Breast epithelium (tissue), 4 donors: ENCODE measurements at regions not wholly inside any gene's neighbourhood (a gene's known extent, or its start where the extent isn't known, plus 50 kb on each side); places are given as distances from the start of the nearest gene placed in this dataset.

ENCODE experiments used
- DNase-seq, 2 donors: peaks; one replicate each; pipeline ENCODE4 v3.0.0-alpha.2; 2019; ENCODE audit warnings: low spot score in 2 of 2
- H3K27ac ChIP-seq, 2 donors: fragments of 200-600 bp; sonication (generic) in 1 of 2; one replicate each; pipeline ENCODE4 v1.5.1; 2016 to 2019; ENCODE audit warnings: mild to moderate bottlenecking in 1 of 2
- H3K27me3 ChIP-seq, 2 donors: fragments of 200-600 bp; sonication (generic) in 1 of 2; one replicate each; pipeline versions ENCODE4 v1.5.1 to v1.6.0; 2017 to 2019; ENCODE audit warnings: control low read depth in 1 of 2, mild to moderate bottlenecking in 1 of 2
- H3K36me3 ChIP-seq: fragments of 200-600 bp; one replicate; pipeline ENCODE4 v1.5.1; 2019
- H3K4me1 ChIP-seq, 2 donors: fragments of 200-600 bp; sonication (generic); one replicate each; pipeline ENCODE4 v1.5.1; 2016 to 2019; ENCODE audit warnings: control low read depth in 1 of 2
- H3K4me3 ChIP-seq, 3 donors: fragments of 200-600 bp; sonication (generic); 1 replicate in 2 of 3; 2 replicates in 1 of 3; pipeline ENCODE4 v1.5.1; 2016 to 2019; ENCODE audit warnings: mild to moderate bottlenecking in 3 of 3, moderate library complexity in 2 of 3
- H3K9me3 ChIP-seq, 2 donors: fragments of 200-600 bp; sonication (generic) in 1 of 2; one replicate each; pipeline ENCODE4 v1.5.1; 2016 to 2019; ENCODE audit warnings: control low read depth in 1 of 2
- POLR2A ChIP-seq: fragments of 450-650 bp; IDR thresholded peaks from one replicate; pipeline ENCODE4 v1.6.1; 2016; ENCODE audit warnings: antibody characterized with exemption, mild to moderate bottlenecking, moderate library complexity
- POLR2AphosphoS5 ChIP-seq, 3 donors: sonication (generic); formaldehyde crosslinking; IDR thresholded peaks; one replicate each; pipeline ENCODE4 v1.6.1; 2017; ENCODE audit warnings: antibody characterized with exemption in 3 of 3
- intact Hi-C: fragments of 100-400 bp; cut with DNase I; formaldehyde crosslinking; loops from one replicate; pipeline ENCODE4 v1.15.1; 2023; ENCODE audit warnings: low total_unique reads
- TF ChIP-seq, protein P1 (sequence below), 3 donors: fragments of 450-650 bp; IDR thresholded peaks; one replicate each; pipeline ENCODE4 v1.5.1; 2016 to 2017; ENCODE audit warnings: antibody characterized with exemption in 3 of 3, mild to moderate bottlenecking in 3 of 3, moderate library complexity in 3 of 3

DNA sequence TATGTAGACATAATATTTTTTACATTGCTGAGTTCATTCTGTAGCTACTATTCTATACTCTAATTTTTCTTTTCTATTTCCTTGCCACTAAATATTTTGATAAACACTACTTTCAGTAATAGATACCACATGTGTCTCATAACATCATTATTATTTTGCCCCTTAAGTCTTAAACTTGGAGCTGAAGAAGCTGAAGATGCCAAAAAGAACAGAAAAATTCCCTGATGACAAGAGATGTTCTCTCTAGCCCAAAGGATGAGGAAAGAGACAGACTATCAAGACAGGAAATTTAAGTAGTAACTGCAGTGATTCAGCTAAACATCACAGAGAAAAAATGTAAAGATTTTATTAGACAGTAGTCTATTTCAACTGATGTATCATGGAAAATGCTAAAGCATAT is 322.0 kb upstream of the KLHL1 start:
- no peak overlapping the region for H3K4me3 ChIP-seq
- no peaks in the 10 kb centered on the region for H3K4me1 ChIP-seq
- no peak overlapping the region for H3K27ac ChIP-seq
- TF ChIP-seq POLR2A = no peak
- TF ChIP-seq, protein P1, sequence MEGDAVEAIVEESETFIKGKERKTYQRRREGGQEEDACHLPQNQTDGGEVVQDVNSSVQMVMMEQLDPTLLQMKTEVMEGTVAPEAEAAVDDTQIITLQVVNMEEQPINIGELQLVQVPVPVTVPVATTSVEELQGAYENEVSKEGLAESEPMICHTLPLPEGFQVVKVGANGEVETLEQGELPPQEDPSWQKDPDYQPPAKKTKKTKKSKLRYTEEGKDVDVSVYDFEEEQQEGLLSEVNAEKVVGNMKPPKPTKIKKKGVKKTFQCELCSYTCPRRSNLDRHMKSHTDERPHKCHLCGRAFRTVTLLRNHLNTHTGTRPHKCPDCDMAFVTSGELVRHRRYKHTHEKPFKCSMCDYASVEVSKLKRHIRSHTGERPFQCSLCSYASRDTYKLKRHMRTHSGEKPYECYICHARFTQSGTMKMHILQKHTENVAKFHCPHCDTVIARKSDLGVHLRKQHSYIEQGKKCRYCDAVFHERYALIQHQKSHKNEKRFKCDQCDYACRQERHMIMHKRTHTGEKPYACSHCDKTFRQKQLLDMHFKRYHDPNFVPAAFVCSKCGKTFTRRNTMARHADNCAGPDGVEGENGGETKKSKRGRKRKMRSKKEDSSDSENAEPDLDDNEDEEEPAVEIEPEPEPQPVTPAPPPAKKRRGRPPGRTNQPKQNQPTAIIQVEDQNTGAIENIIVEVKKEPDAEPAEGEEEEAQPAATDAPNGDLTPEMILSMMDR (IDR thresholded peaks at IDR 0.05) = no peak
- no peak for TF ChIP-seq POLR2AphosphoS5 (IDR thresholded peaks at IDR 0.05)
- intact Hi-C loops = no loop called here
- no peak for DNase-seq
- no peaks in the 10 kb centered on the region for H3K9me3 ChIP-seq
- no peaks in the 10 kb centered on the region for H3K27me3 ChIP-seq
- H3K36me3 ChIP-seq = no peaks in the 10 kb centered on the region

DNA sequence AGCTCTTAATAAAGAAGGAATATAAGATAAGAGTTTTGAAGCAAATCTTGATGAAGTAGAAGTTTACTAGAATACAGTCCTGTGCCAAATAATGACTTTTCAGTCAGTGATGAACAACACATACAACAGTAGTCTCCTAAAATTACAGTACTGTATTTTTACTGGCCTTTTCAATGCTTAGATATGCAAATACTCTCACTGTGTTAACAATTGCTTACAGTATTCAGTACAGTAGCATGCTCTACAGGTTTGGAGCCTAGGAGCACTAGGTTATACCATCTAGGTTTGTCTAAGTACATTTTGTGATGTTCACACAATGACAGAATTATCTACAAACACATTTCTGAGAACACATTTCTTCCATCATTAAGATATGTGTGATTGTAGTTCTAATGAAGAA is 316.7 kb upstream of the KLHL1 start:
- DNase-seq = no peak
- Histone ChIP-seq H3K27me3 (no peaks in the 10 kb centered on the region), H3K36me3 (no peaks in the 10 kb centered on the region), H3K9me3 (no peaks in the 10 kb centered on the region), H3K4me3 (no peak overlapping the region), H3K27ac (no peak overlapping the region), H3K4me1 (no peaks in the 10 kb centered on the region)
- intact Hi-C loops = no loop called here
- TF ChIP-seq POLR2A (no peak), POLR2AphosphoS5 (IDR thresholded peaks at IDR 0.05) (no peak)
- TF ChIP-seq, protein P1 (IDR thresholded peaks at IDR 0.05) = no peak

DNA sequence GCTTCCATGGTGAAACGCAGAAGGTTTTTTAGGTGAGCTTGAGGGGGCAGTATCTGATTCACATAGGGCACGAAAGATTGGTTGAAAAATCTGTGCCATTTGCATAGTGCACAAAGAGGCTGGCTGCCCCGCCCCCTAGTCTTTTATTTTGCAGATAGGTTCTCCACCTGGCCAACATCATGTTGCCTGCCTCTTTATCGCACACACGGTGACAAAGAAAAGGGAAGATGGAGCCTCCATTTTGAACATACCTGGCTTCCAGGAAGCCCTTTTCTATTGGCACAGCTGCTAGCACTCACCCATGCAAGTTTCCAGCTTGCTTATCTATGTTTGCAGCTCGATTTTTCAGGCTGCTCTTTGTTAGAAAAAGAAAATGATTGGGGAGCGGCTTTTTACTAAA is 316.2 kb upstream of the KLHL1 start:
- intact Hi-C loops = no loop called here
- Histone ChIP-seq H3K27ac (no peak overlapping the region), H3K36me3 (no peaks in the 10 kb centered on the region), H3K27me3 (no peaks in the 10 kb centered on the region), H3K4me3 (no peak overlapping the region), H3K9me3 (no peaks in the 10 kb centered on the region), H3K4me1 (no peaks in the 10 kb centered on the region)
- TF ChIP-seq POLR2AphosphoS5 (IDR thresholded peaks at IDR 0.05) = no peak
- no peak for TF ChIP-seq POLR2A
- TF ChIP-seq, protein P1 (IDR thresholded peaks at IDR 0.05) = no peak
- DNase-seq = no peak

DNA sequence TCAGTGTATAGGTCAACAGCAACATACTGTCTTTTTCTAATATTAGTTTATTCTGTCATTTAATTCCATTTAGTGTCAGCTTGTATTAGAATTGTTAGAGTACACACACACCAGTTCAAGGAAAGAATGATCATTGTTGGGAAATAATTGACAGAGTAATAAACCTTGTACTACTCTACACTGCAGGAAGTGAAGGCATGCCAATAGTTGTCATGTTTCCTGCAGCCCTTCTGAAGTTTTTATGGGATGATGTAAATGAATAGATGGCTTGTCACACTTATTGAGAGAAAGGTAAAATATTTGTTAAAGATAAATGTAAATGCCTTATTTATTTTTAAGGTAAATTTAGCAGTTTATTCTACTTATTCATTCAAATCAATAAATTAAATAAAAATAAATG is 306.9 kb upstream of the KLHL1 start:
- intact Hi-C loops = no loop called here
- Histone ChIP-seq H3K4me3 (no peak overlapping the region), H3K27me3 (no peaks in the 10 kb centered on the region), H3K36me3 (no peaks in the 10 kb centered on the region), H3K9me3 (no peaks in the 10 kb centered on the region), H3K27ac (no peak overlapping the region), H3K4me1 (no peaks in the 10 kb centered on the region)
- DNase-seq = no peak
- TF ChIP-seq, protein P1 (IDR thresholded peaks at IDR 0.05) = no peak
- no peak for TF ChIP-seq POLR2A
- TF ChIP-seq POLR2AphosphoS5 (IDR thresholded peaks at IDR 0.05) = no peak

DNA sequence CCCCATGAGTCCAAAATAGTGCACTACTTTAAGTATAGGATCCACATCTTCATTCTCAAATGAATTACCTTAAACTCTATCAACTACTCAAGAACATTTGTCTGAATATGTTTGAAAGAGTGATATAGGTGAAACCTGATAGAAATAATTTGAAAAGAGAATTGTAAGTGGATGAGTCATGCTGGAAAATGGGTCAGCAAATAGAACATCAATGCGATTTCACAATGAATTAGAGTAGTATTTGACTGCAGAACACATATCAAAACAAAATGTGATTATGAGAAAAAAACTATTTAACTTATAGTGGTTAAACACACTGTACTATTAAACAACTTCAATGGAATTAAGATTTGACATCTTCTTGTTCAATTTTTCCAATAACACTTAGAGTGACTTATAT is 300.6 kb upstream of the KLHL1 start:
- Histone ChIP-seq H3K36me3 (no peaks in the 10 kb centered on the region), H3K27ac (no peak overlapping the region), H3K9me3 (no peaks in the 10 kb centered on the region), H3K4me3 (no peak overlapping the region), H3K4me1 (no peaks in the 10 kb centered on the region), H3K27me3 (no peaks in the 10 kb centered on the region)
- TF ChIP-seq, protein P1 (IDR thresholded peaks at IDR 0.05) = no peak
- no peak for TF ChIP-seq POLR2AphosphoS5 (IDR thresholded peaks at IDR 0.05)
- no peak for TF ChIP-seq POLR2A
- DNase-seq = no peak
- intact Hi-C loops = no loop called here
